Limb (tissue), 2 donors: ENCODE measurements at regions not wholly inside any gene's neighbourhood (a gene's known extent, or its start where the extent isn't known, plus 50 kb on each side); places are given as distances from the start of the nearest gene placed in this dataset.

Experiments
- DNase-seq, 2 donors: peaks; one replicate each; pipeline ENCODE4 v3.0.0-alpha.2; 2016; ENCODE audit errors: extremely low spot score in 2 of 2

DNA sequence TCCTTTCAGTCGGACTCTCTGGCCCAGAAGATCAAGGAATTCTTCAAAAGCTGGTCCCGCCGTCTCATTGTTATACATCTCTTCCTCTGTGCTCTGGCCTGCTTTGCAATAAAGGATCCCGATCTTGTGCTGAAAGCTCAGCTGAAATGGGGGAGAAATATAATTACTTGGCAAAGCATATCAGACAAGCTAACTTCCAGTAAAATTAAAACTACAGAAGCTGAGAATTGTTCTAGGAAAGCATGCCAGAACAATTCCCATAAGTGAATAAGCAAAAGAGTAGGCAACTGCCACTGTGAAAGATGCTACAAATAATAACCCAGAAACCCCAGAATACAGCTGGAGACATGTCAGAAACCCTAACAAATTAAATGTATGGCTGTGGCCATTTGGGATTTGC lies 146.1 kb downstream of the SIPA1L2 start:
- DNase-seq: no peak

DNA sequence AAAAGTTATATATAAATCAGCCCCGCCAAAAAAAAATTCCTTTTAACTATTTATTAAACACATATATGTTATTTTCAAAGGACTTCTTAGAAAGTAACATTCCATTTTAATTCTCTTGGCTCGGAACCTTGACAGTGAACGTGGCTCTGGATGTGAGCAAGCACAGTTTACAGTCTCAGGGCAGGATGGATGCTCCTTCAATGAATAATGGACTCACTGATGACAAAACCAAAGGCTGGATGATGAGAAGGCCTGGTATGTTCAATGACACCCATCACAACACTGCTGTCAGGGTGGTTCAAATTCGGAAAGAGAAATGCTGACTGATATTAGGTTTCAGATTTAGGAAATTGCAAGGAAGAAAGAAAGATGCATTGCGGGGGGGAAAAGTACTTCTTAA lies 148.8 kb downstream of the SIPA1L2 start:
- DNase-seq: no peak

DNA sequence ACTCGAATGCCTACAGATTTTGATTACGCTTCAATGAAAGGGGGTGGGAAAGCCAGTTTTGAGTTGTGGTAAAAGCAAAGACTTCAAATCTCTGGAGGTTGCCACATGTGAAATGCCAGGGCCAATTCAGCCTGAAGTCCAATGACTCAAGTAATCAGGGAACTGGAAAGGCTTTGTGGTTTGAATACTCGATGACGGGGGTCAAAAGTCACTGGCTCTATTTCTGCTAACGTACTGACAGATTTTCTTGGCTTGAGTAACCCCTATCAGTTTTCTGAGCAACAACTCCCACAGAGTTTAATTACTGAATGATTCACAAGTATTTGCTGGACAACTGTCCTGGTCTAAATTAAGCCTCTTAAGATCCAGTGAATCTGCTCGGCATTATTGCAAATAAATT lies 152.2 kb downstream of the SIPA1L2 start:
- DNase-seq: no peak

DNA sequence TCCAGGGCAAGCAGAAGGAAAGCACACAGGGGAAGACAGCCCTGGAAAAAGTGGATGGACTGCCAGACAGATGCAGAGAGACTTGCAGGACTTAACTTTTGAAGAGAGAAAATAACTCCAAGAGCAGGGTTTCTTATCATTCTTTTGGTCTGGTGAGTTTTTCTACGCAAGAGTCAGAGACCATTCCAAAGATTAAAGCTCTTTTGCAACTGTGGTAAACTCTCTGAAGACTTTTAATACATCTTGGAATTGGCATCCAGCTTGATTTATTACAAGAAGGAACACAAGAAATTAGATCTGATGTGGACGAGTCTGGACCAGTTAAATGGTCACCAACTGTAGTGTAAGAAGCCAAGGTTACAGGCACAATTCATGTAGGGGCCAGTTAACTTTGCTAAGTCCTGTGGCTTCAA lies 153.4 kb downstream of the SIPA1L2 start:
- DNase-seq: no peak

DNA sequence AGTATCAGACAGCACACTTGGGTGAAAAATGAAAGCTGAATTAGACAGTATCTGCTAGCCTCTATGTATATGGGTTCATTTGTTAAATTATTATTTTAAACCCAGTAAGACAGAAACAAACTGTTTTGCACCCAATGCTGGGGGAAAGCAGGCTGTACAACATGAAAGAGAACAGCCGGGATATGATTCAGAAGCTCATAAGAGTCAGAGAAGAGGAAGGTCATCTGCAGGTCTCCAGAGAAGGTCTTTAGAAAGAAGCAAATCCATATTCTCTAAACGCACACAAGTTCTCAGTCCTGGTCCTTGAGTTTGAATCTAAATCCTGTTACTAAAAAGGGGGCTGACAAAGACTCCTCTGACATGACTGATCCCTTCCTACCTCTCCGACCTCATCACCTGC lies 155.1 kb downstream of the SIPA1L2 start:
- DNase-seq: no peak

DNA sequence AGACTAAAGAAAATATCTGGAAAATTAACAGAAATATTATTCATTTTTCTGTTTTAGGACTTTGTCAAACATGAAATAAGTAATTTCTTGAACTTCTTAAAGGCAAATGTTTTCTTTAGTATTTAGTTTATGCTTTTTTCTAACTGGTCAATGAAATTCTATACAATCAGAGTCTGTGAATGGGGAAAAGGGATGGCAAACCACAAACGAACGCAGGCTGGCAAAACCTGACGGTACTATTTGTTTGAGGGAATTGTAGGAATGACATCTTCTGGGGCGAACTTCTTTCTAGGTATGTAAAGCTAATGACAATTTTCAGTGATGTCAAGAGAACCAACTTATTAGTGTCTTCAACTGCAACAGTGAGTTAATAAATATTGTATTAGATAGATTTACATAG lies 156.0 kb downstream of the SIPA1L2 start:
- no peak for DNase-seq

DNA sequence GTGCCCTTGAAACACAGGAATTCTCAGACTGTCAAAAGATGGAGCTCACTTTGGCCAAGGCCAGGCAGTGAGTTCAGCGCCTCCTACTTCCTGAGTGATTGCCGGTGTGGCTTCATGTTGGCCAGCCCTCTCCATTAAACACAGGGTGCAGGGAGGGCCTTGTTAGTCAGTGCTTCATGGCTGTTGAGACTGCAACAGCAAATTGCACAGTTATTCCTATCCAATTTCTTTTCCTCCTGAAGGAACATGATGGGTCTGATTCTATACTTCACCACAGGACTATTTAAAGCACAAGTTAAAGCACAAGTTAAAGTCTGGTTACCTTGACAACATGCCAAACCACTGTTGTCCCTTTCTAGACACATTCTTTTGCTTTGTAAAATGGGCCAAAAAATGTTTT lies 156.6 kb downstream of the SIPA1L2 start:
- no peak for DNase-seq

DNA sequence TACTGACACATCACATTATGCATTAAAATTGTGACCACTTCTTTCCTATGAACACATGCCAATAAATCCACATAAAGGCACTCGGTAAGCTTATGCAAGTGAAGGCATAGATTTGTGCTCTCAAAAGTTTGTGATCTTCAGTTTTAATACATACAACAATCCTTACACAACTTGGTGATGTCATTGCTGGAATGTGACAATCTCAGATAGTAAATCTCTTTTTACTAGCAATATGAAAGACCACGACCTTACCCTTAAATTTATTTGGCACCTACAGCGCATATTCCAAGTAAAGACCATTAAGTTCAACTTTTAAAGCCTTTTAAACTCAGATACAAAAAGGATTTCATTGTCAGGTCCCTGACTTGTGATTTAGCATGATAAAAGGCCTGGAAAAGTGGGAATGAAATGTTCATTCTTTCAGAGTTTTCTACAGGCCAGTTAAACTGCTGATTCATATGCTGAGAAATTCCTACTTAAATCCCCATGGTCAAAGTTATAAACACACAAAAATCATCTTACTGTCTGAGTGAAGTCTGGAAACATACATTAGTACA lies 157.4 kb downstream of the SIPA1L2 start:
- no peak for DNase-seq

DNA sequence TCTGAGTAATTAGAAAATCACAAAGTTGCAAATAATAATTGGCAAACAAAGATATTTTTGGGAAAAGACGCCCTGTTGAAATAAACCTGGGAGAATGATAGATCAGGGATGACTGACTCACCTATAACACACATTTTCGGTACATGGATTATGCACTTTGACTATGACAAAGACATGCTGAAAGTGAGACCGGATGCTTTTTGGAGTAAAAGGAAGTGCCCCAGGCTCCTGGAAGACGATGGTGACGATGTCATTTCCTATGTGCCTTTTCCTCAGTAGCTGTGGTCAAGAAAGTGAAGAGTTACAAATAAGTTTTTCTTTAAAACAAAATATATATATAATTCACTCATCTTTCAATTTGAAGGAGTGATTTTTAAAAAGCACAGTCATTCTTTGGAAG lies 158.7 kb downstream of the SIPA1L2 start:
- DNase-seq: no peak

DNA sequence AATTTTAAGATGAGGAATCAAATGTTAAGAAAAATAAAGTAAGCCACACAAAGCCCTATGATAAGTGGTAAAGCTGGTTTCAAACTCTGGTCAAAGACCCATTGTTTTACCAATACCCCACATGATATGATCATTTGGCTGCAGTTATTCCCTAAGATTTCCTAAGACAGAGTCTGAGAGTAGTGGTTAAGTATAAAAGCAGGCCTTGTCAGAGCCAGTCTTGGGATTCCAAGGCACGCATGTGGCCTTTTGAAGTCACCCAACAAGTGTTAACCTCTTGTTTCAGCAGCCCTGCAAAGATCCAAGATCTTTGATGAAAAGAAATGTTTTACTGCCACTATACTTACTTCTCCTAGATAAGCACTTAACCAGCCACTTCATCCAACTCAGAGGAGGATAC lies 159.2 kb downstream of the SIPA1L2 start:
- DNase-seq: no peak

DNA sequence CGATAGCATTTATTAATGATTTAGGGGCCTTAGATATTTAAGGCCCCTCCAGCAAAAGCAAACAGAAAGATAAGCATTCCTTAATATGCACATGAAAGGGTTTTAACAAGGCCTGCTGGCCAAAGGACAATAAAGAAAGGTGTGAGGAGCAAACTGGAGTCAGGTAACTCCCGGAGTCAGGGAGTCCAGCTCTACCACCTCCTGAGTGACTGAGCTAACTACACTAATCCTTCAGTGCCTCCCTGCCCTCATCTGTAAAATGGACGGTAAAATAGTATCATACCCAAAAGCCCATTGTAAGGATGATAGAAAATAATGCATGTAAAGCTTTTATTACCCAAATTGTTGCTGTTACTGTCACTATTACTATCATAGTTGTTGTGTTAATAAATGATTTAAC lies 161.7 kb downstream of the SIPA1L2 start:
- DNase-seq: no peak

DNA sequence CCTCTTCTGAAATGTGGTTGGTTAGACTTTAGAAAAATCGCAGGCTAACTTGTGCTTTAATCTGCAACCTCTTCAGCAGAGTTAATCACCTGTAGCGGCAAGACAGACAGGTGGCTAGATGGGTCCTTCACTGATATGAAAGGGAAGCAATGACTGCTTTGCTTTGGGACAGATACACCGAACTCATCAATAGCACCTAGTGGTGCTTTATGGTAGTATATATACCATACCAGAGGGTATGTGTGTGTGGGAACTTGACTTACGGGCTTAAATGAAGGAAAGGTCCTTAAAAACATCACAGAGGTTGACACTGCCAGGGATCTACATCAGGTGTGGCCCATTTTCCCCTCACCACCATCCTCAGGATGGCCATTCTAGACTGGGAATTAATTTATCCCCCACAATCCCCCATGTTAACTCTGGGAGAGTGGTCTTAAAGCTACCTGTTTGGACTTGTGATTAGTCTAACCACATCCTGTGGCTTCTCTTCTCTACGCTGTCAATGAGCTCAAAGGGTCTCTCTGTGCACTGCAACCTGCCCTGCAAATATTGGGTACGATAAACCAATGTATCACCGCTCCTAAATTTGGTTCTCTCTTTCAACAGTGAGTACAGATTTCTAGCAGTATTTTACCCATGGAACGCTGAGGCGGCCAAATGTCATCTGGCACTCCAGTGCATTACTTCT lies 162.7 kb downstream of the SIPA1L2 start:
- DNase-seq: no peak

DNA sequence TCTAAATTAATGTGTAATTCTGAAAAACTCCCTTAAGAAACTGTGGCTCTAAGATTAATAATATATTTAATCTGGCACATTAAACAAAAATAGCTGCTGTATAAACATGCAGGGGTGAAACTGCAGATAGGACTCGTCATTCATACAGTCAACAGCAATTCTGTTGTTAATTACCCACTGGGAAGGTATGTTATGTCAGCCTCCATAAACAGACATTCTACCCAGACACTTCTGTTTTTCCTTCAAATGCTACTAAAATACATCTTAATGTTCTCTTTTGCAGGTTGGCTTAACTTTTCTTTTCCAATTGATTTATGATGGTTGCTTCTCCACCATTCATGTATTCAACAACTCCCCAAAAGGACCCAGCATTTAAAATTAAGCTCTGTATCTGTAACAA lies 165.6 kb downstream of the SIPA1L2 start:
- DNase-seq: no peak

DNA sequence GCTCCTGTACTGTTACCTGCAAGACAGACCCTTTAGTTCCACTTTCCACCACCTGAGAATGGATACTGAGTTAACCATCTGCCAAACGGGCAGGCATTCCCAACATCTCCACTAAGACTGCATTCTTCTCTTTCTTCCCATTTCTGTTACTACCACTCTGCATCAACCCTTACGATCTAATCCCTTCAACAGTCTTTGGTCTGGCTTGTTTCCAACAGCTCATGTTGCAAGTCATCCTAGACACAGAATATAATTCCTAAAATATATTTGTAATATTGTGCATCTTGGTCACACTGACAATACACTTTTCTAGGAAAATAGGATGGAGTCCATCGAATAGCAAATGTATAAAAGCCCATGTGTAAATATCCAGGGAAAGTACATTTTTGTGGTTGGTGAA lies 166.7 kb downstream of the SIPA1L2 start:
- DNase-seq: no peak

DNA sequence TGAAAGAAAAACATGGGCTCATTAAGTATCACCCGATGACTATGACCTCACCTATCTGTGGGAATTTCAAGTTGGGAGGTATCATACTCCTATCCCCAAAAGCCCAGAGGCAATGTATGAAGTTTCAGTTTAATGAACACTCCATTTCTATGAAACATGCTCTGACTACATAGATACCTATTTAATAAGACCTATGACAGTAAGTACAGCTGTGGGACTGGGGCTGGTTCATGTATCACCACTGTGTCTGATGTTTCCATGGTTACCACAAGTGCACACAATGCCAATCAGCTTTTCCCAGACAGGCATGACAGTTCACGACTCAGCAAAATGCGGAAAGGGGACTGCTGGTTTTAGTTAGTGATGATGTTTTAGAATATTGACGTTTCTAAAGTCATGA lies 167.7 kb downstream of the SIPA1L2 start:
- no peak for DNase-seq

DNA sequence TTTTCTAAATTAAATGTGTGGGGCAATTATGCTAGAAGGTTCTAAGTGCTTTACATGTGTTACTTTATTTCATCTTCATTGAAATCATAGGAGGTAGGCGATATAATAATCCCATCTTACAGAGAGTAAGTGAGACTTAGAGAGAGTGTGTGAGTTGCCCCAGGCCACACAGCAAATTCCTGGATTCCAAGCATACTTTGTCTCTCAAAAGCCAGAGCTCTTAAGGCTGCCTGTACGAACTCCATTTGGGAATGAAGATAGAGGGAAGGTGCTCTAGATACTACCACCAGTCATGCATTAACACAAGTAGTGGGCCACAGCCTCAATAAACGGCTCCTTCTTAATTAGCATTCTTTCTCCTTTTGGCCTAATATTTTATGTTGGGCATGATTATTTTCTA lies 170.1 kb downstream of the SIPA1L2 start:
- no peak for DNase-seq

DNA sequence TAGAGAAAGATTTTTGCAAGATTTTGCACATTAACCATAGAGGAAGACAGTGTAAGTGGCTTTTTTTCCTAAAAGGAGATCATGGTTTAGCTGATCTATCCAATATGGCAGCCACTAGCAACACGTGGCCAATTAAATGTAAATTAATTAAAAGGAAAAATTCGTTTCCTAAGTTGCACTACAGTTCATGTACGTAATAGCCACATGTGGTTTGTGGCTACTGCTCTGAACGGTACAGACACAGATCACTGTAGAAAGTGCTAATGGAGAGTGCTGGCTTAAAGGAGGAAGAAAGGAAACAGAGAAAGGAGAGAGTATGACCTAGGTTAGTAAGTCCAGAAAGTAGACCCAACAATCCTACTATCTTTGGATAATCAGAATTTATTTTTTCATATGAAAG lies 170.8 kb downstream of the SIPA1L2 start:
- DNase-seq: no peak

DNA sequence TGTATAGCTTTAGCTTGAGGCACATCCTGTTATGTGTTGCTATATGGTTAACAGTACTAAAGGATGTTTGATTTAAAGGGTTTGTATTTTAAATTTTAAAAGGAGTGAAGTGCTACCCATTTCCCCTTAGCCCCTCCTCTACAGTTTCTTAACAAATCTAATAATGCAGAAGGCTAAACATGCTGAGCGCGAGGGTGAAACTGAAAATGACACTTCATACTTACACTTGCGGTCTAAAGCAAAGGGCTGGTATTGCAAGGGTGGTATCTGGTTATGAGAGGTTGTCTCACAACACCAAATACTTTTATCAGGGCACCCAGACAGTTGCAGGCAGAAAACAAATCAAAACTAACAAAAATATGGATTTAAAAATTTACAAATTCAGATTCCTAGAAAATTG lies 172.3 kb downstream of the SIPA1L2 start:
- DNase-seq: no peak

DNA sequence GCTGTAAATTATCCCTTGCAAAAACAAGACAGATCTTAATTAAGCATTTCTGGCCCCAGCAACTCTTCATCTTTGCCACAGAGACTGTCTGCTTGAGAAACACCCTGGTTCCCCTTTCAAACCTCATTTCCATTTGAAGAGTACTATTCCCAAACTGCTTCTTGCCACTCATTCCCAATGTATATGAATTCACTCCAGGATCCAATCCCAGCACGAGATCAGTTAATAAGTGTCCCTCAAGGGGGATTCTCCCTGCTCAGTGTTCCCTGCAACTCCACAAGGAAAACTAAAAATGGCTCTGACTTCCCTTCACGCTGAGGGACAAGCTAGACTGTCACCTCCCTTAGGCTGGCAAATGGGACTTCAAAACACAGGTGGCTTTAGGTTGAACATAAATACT lies 173.2 kb downstream of the SIPA1L2 start:
- no peak for DNase-seq

DNA sequence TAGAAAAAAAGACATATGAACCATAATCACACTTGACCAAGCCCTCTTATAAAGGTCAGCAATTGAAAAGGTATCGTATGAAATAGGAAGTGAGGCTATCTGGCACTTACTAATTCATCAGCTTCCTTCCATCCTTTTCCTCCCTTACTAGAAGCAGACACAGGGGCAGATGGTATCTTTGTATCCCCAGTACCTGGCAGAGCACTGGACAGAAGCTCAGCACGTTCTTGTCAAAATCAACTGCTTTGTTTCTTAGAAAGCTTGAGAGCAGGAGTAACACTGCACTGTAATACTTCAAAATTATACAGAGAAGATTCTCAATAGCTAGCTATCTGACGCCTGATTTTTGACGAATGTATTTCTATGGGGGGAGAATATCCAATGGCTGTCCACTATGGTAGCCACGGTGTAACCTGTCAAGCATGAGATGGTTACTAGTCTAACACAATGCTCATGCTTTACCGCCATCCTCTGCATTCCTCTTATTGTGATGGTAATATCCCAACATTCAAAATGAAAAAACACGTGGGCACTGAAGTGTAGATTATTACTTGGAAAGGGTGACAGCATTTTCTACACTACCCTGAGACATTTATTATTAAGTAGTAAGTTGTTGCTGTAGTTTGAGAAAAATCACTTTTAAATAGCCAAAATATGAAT lies 175.6 kb downstream of the SIPA1L2 start:
- no peak for DNase-seq

DNA sequence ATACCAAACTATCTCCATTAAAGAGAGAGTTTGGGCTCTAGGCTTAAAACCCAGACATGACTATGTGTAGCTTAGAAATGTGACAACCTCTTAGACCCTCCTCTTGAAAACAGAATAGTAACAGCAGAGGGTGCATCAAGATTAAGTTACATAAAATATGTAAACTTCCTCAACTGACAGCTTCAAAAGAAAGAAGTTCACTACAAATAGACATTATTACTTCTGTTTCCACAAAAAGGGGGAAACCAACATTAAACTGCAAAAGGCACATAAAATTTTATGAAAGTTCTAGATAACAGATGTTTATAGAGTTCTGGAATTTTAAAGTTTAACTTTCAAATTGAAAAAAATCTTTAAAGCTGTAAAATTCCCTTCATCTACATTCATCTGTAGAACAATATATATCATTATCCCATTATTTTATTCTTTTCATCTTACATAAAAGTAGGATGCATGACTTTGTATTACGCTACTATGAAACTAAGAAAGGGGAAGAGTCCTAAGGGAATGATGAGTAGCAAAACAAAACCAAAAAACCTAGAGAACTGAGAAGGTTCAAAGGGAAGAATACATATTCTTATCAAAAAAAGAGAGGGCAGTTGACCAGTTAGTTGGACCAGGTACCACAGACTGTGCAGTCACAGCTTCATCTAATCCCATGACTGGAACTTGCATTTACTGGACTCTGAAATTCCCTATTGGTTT lies 177.0 kb downstream of the SIPA1L2 start:
- DNase-seq: no peak

DNA sequence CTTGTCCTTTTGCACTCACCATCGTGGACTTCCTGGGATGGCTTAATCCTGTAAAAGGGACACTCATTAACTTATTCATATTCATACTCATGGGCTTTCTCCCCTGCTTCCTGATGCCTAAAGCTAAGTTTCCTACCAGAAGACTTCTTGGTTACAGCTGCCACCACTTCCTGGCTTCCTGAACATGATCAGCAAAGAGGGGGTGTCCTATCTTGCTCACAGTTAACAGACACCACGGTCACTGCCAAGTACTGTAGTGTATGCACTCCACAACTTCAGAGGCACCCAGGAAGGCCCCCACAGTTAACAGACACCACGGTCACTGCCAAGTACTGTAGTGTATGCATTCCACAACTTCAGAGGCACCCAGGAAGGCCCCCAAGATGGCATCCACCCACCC lies 177.8 kb downstream of the SIPA1L2 start:
- no peak for DNase-seq

DNA sequence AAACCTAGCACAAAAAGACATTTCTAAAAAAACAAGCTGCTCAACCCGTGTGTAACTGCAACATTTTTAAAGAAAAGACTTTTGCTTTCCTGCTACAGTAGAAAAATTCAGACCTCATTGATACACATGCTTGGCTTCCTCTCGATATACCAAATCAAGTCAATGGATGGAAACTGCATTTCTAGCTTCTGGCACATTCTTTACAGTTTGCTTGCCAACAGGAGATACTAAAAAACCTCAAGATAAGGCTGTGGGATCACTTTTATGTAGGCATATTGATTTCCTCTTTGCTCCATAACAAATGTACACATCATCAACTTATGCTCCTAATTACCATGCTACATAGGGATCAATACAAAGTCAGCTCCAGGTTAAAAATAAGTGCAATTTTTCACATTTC lies 178.4 kb downstream of the SIPA1L2 start:
- DNase-seq: no peak
